Right ventricle myocardium inferior (tissue), 1 donor: ENCODE measurements at regions not wholly inside any gene's neighbourhood (a gene's known extent, or its start where the extent isn't known, plus 50 kb on each side); places are given as distances from the start of the nearest gene placed in this dataset.
A peak's percentile ranks its signal among the peaks of the same experiment; 100 is the strongest.

Experiments used
- ATAC-seq: fragments of 200-7000 bp; cut with Tn5 transposase; one replicate; pipeline ENCODE4 v1.9.1; 2020; ENCODE audit warnings: mild to moderate bottlenecking, moderate library complexity
- DNase-seq: peaks from one replicate; pipeline ENCODE4 v3.0.0; 2021; ENCODE audit errors: missing footprints
- intact Hi-C: fragments of 100-400 bp; cut with DNase I; formaldehyde crosslinking; loops from one replicate; pipeline ENCODE4 v1.11.0; 2022
- donor health status: DM: no; HTN: yes; CAD: no; lungs with severe emphysema.

DNA sequence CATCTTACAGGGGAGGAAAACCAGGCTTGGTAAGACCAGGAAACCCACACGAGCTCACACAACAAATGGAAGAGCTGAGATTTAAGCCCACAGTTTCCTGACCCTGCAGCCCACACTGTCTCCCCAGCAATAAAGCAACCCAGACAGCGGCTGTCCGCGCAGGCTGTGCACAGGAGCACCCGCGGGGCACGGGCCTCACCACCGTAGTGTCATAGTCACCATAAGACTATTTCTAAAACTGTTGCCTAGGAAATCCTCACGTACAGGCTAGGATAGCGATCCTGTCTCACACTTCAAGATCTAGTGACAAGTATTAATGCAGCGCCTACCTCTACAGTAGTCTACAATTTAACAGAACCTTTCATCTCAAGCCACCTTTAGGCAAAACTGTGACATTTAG lies 54.0 kb upstream of the SYT6 start:
- peak; percentile 66 for DNase-seq
- intact Hi-C loops, result no loop called here
- no peak for ATAC-seq

DNA sequence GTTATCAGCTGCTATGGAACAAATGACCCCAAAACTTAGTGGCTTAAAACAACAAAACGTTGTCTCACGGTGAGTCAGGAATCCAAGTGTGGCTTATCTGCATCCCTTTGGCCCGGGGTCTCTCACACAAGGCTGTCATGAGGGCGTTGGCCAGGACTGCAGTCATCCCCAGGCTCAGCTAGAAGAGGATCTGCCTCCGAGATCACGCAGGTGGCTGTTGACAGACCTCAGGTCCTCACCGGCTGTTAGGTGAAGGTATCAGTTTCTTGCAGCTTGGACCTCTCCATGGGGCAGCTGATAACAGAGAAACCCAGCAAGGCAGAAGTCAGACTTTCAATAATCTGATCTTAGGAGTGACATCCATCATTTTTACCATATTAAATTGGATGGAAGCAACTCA lies 52.7 kb upstream of the SYT6 start:
- no peak for ATAC-seq
- DNase-seq, result no peak
- intact Hi-C loops, result no loop called here

DNA sequence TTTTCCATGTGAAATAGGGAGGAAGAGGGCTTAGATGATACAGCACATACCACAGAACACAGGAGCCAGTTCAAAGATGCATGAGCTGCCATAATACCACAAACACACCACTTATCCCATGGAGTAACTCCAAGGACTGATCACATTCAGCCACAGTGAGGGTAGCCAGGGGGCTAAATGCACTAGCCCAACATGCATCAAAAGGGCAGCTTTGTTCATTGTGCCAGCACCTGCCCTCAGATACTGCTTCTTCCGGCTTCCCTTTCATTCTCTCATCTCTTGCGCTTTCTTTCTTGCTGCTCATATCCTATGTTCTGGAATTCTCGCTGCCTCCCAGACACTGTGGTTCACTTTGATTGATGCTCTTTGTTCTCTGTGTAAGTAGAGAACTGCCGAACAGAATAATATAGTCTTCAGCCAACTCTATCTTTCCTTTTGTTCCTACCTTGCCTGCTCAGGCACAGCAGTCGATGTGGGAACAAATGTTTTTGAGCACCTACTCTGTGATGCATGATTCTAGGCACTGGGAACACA lies 50.0 kb upstream of the SYT6 start:
- DNase-seq, result no peak
- no peak for ATAC-seq
- intact Hi-C loops, result no loop called here
